ENCODE measurements at regions not wholly inside any gene's neighbourhood (a gene's known extent, or its start where the extent isn't known, plus 50 kb on each side); places are given as distances from the start of the nearest gene placed in this dataset.

GRCh38 chr10:78346721-78347120, 313.1 kb downstream of the RPS24 start:
- H4K20me1 ChIP-seq (ENCODE audit: control insufficient read depth, extremely low read depth, insufficient read depth, low read length) = no peaks in the 10 kb centered on the region
- H3K4me3 ChIP-seq (replicated peaks in 1 of 4; ENCODE audit: control extremely low read depth in 1 of 4, insufficient read depth in 1 of 4, low read depth in 3 of 4, low read length in 4 of 4) = no peak overlapping the region
- no peaks in the 10 kb centered on the region for H3K4me1 ChIP-seq (ENCODE audit: control insufficient read depth, extremely low read depth, insufficient read depth, low read length)
- DNase-seq (ENCODE audit: low read depth in 2 of 2) = no peak
- H3K4me2 ChIP-seq (ENCODE audit: extremely low read depth, insufficient read depth, low read length) = no peak overlapping the region
- H3K36me3 ChIP-seq (ENCODE audit: control insufficient read depth, insufficient read depth, low read length) = no peaks in the 10 kb centered on the region
- H3K9me3 ChIP-seq (ENCODE audit: control insufficient read depth, insufficient read depth, low read depth, low read length) = no peaks in the 10 kb centered on the region
- no peaks in the 10 kb centered on the region for H3K79me2 ChIP-seq (ENCODE audit: control insufficient read depth, insufficient read depth, low read length)
- TF ChIP-seq EZH2 (IDR thresholded peaks at IDR 0.05; ENCODE audit: low read length, missing control alignments) (no peak), CTCF (conservative IDR thresholded peaks at IDR 0.05 in 1 of 2, IDR thresholded peaks at IDR 0.05 in 1 of 2; ENCODE audit: low read depth in 1 of 2, low read length in 2 of 2) (no peak)
- peaks cover 2% of the 10 kb centered on the region for H3K27me3 ChIP-seq (ENCODE audit: control insufficient read depth, insufficient read depth, low read length)
- H2AFZ ChIP-seq (ENCODE audit: low read length) = no peak overlapping the region
- H3K27ac ChIP-seq (ENCODE audit: insufficient read depth, low read length) = no peak overlapping the region
- H3K9ac ChIP-seq (ENCODE audit: insufficient read depth, low read length) = no peak overlapping the region

- Histone ChIP-seq H3K9ac (ENCODE audit: insufficient read depth, low read length) (no peak overlapping the region), H3K27ac (ENCODE audit: insufficient read depth, low read length) (no peak overlapping the region), H3K9me3 (ENCODE audit: control insufficient read depth, insufficient read depth, low read depth, low read length) (no peaks in the 10 kb centered on the region), H3K4me1 (ENCODE audit: control insufficient read depth, extremely low read depth, insufficient read depth, low read length) (no peaks in the 10 kb centered on the region), H3K79me2 (ENCODE audit: control insufficient read depth, insufficient read depth, low read length) (no peaks in the 10 kb centered on the region), H3K27me3 (ENCODE audit: control insufficient read depth, insufficient read depth, low read length) (peaks cover 2% of the 10 kb centered on the region), H4K20me1 (ENCODE audit: control insufficient read depth, extremely low read depth, insufficient read depth, low read length) (no peaks in the 10 kb centered on the region), H2AFZ (ENCODE audit: low read length) (no peak overlapping the region), H3K4me2 (ENCODE audit: extremely low read depth, insufficient read depth, low read length) (no peak overlapping the region), H3K4me3 (replicated peaks in 1 of 4; ENCODE audit: control extremely low read depth in 1 of 4, insufficient read depth in 1 of 4, low read depth in 3 of 4, low read length in 4 of 4) (no peak overlapping the region), H3K36me3 (ENCODE audit: control insufficient read depth, insufficient read depth, low read length) (no peaks in the 10 kb centered on the region)
- DNase-seq (ENCODE audit: low read depth in 2 of 2) = no peak
- TF ChIP-seq CTCF (conservative IDR thresholded peaks at IDR 0.05 in 1 of 2, IDR thresholded peaks at IDR 0.05 in 1 of 2; ENCODE audit: low read depth in 1 of 2, low read length in 2 of 2) (no peak), EZH2 (IDR thresholded peaks at IDR 0.05; ENCODE audit: low read length, missing control alignments) (no peak)
These were observed 314.9 kb downstream of the RPS24 start for GRCh38 chr10:78348411-78349164.

- H3K4me1 ChIP-seq (ENCODE audit: control insufficient read depth, extremely low read depth, insufficient read depth, low read length) = no peaks in the 10 kb centered on the region
- no peak overlapping the region for H3K27ac ChIP-seq (ENCODE audit: insufficient read depth, low read length)
- no peaks in the 10 kb centered on the region for H3K79me2 ChIP-seq (ENCODE audit: control insufficient read depth, insufficient read depth, low read length)
- no peaks in the 10 kb centered on the region for H3K36me3 ChIP-seq (ENCODE audit: control insufficient read depth, insufficient read depth, low read length)
- H3K9me3 ChIP-seq (ENCODE audit: control insufficient read depth, insufficient read depth, low read depth, low read length) = no peaks in the 10 kb centered on the region
- peaks cover 2% of the 10 kb centered on the region for H3K27me3 ChIP-seq (ENCODE audit: control insufficient read depth, insufficient read depth, low read length)
- no peak overlapping the region for H3K4me2 ChIP-seq (ENCODE audit: extremely low read depth, insufficient read depth, low read length)
- no peaks in the 10 kb centered on the region for H4K20me1 ChIP-seq (ENCODE audit: control insufficient read depth, extremely low read depth, insufficient read depth, low read length)
- no peak overlapping the region for H3K9ac ChIP-seq (ENCODE audit: insufficient read depth, low read length)
- TF ChIP-seq EZH2 (IDR thresholded peaks at IDR 0.05; ENCODE audit: low read length, missing control alignments) = no peak
- no peak for TF ChIP-seq CTCF (conservative IDR thresholded peaks at IDR 0.05 in 1 of 2, IDR thresholded peaks at IDR 0.05 in 1 of 2; ENCODE audit: low read depth in 1 of 2, low read length in 2 of 2)
- H2AFZ ChIP-seq (ENCODE audit: low read length) = no peak overlapping the region
- H3K4me3 ChIP-seq (replicated peaks in 1 of 4; ENCODE audit: control extremely low read depth in 1 of 4, insufficient read depth in 1 of 4, low read depth in 3 of 4, low read length in 4 of 4) = no peak overlapping the region
- DNase-seq (ENCODE audit: low read depth in 2 of 2) = no peak
These were observed 315.5 kb downstream of the RPS24 start for GRCh38 chr10:78349165-78349516.
